Left renal cortex interstitium (tissue), 4 donors: ENCODE measurements at regions not wholly inside any gene's neighbourhood (a gene's known extent, or its start where the extent isn't known, plus 50 kb on each side); places are given as distances from the start of the nearest gene placed in this dataset.
"Not testable (repeated sequence)": the region's sequence is repeated elsewhere in the genome, so short reads cannot be mapped to it uniquely, and the experiment has no call there.

ENCODE experiments used
- DNase-seq, 4 donors: peaks; one replicate each; pipeline ENCODE4 v3.0.0-alpha.2; 2013; ENCODE audit warnings: low read depth in 4 of 4, low spot score in 2 of 4, missing footprints in 1 of 4

GRCh38 chr11:3514635-3515424 lies 127.0 kb downstream of the ART5 start:
- DNase-seq, result not testable (repeated sequence)

- DNase-seq, result not testable (repeated sequence)
Observed at GRCh38 chr11:3513311-3513710, 128.5 kb downstream of the ART5 start.

DNA sequence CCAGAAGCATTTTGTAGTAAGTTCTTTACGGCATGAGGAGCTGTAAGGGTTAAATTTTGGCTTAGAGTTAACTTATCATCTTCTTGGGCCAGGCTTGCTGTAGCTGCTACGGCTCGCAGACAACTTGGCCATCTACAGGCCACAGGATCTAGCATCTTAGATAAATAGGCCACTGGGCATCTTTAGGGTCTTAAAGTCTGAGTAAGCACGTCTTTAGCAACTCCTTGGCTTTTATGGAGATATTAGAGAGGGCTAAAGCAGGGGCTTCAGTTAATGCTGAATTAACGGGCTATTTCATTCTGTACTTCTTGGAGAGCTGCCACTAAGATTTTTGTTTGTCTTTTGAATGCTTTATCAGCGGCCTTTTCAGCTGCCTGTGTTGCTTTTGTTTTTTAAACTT lies 129.0 kb downstream of the ART5 start:
- DNase-seq, result not testable (repeated sequence)

DNA sequence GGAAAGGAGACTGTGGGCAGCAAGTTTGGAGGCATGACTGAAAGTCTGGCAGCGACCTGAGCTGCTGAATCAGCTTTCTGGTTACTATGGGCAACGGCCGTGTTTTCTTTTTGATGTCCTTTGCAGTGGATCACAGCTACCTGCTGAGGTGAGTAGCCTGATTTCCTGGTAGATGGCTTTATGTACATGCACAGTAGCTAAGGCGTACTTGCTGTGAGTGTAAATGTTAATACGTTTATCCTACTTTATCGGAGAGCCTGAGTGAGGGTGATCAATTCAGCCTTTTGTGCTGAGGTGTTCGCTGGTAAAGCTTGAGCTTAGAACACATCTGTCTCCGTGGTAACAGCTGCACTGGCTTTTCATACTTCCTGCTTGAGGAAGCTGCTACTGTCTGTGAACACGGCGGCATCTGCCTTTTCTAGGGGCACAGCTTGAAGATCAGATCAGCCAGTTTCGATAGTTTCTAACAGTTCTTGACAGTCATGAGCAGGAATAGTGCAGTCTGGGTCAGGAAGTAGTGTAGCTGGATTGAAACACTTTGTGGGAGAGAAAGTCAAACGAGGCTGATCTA lies 129.6 kb downstream of the ART5 start:
- DNase-seq, result not testable (repeated sequence)

DNA sequence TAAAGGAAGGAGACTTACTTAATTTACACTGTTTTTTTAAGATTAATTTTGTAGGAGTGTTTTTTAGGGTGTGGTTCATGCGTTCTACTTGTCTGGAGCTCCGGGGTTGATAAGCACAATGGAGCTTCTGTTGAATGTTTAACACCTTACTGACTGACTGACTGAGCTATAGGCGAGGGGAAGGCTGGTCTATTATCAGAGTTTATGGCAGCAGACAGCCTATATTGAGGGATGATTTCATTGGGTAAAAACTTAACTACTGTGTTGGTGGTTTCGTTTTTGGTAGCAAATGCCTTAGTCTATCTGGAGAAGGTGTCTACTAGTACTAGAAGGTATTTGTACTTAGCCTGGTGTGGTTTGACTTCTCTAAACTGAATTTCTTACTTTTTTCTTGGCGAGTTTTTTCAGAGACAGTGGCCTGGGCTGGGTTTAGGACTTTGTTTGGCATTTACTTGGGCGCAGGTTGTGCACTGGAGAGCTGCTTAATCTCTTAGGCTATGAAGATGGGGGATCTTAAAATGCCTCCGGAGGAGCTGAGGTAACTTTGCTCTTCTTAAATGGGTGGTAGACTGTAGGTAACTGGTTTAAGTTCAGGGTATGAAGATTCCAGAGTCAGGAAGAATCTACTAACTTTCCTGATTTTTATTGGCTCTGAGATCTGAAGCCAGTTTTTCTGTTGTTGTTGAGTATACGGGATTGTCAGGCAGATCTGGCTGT lies 130.2 kb downstream of the ART5 start:
- not testable (repeated sequence) for DNase-seq

DNA sequence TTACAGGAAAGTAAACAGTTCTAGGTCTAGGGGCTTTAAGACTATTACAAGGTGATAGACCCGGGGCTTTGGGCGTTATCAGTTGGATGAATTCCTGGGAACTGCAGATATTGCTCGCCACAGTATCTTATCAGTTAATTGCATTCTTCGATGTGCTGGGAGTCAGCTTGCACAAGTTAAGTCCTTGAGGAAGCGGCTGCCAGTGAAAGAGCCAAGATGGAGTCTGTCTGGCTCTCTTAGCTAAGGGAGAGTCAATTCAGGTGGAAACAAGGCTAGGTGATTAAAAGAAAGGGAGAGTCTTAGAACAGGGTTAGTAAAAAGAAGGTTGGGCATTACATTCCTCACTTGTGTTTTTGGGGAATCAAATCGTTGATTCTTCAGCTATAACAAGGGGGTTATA lies 130.6 kb upstream of the ZNF195 start:
- not testable (repeated sequence) for DNase-seq

DNA sequence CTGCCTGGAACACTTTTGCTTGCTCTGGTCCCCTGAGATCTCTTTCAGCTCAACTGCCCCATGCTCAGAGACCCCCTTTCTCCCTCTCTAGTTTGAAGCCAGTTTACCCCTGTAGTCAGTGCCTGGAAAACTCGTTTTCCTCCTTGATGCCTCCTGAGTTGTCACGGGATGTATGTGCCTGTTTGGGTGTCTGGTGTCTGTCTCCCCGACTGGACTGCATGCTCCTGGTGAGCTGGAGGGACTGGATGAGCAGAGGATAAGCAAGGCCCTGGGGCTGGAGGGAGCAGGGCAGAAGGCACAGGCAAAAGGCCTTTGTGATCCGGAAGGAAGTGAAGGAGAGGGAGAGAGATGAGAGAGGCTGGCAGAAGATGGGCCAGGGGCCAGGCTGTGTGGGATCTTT lies 120.3 kb upstream of the ZNF195 start:
- not testable (repeated sequence) for DNase-seq

DNA sequence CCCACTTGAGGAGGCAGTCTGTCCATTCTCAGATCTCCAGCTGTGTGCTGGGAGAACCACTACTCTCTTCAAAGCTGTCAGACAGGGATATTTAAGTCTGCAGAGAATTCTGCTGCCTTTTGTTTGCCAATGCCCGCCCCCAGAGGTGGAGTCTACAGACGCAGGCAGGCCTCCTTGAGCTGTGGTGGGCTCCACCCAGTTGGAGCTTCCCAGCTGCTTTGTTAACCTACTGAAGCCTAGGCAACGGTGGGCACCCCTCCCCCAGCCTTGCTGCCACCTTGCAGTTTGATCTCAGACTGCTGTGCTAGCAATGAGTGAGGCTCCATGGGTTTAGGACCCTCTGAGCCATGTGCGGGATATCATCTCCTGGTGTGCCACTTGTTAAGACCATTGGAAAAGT lies 119.4 kb upstream of the ZNF195 start:
- not testable (repeated sequence) for DNase-seq

GRCh38 chr11:3493152-3493551 lies 114.2 kb upstream of the ZNF195 start:
- DNase-seq, result not testable (repeated sequence)

DNA sequence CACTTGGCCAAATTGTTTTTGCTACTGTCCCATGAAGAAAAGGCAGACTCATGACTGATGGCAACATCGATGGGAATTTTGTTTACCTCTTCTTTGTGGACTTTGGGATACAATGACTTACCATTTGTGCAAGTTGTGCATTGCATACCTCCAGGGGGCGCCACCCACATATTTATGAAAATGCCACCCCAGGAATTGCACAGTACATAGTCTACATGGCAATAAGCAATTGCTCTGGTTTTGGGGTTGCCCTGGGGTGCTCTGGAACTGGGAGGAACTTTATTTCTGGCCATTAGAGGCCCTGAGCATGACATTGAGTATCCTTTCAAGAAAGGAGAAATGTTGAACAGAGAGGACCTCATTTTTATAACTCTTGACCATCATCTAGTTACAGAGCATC lies 109.1 kb upstream of the ZNF195 start:
- not testable (repeated sequence) for DNase-seq

DNA sequence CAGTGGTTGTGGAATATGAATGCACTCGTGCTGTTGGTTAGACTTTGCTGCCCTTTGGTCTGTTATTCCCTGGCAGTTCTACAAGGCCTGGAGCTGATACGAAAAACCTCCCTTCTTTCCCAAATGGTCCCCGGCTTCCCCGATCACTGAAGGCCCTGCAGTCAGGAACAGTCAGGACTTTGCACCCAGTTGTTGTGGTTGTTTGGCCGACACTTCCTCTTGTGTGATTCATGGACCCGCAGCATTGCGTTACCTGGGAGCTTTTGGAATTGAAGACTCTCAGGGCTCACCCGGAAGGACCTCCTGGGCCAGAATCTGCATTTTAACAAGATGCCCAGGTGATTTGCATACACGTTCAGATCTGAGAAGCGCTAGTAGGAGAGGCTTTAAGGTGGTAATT lies 106.8 kb upstream of the ZNF195 start:
- DNase-seq, result not testable (repeated sequence)

- peak in 2 of 4 donors; percentile 10 to 15 for DNase-seq
Observed at GRCh38 chr11:3476937-3477885, 98.3 kb upstream of the ZNF195 start.

DNA sequence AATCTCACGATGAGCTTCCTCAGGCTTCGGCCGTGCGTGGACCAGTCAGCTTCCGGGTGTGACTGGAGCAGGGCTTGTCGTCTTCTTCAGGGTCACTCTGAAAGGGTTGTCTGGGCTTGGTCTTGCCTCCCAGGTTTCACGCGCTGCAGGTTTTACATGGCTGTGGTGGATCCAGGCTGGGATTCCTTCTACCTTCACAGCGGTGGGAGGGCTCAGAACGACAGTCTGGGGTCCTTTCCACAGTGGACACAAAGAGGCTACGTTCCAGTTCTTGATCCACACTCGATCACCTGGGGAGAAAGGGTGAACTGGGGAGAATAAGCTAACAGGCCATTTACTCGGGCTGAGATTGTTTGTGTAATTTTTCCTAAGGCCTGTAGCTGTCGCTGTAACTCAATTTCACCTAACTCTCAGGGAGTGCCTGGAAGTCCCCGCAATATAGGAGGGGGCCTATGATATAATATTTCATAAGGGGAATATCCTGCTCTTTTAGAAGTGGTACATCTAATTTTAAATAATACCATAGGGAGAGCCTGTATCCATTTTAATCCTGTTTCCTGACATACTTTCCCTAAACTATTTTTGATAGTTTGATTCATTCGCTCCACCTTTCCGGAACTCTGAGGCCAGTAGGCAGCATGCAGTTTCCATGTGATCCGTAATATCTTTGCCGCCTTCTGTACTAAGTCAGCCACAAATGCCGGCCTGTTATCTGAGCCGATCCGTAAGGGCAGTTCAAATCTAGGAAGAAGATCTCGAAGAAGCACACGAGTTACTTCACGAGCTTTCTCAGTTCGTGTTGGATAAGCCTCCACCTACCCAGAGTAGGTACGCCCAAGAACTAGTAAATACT lies 97.4 kb upstream of the ZNF195 start:
- not testable (repeated sequence) for DNase-seq

DNA sequence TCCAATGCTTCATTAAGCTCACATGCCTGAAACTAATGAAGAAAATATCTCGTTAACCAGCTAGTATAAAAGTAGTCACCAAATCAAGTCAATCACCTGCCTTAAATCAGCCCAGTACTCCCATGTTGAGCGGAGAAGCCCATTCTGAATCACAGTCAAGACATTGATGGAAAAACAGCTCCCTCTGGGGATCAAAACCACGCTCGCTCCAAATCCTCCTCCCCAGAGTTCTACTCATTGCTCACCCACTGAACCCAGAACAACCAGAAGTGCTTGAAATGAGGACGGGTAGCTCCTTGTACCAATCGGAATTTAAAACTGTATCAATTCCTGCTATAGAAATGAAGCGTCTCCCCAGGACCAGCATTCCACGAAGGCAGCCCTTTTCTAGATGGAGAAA lies 90.0 kb upstream of the ZNF195 start:
- not testable (repeated sequence) for DNase-seq

DNA sequence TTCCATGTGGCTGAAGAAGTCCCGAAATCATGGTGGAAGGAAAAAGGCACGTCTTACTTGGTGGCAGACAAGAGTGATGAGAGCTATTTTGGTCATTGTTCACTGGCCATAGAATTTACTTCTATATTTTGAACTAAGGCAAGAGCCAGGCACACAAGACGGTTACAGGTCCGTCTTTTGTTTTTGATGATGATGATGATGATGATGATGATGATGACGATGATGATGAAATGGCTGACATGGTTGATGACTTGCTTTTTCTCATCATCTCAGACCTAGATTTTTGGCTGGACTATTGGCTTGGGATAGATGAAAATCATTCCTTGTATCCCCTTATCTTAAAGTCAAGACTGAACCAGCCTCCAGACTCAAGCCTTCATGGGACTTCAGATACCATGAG lies 88.7 kb upstream of the ZNF195 start:
- DNase-seq, result not testable (repeated sequence)

GRCh38 chr11:3455666-3456065 lies 76.7 kb upstream of the ZNF195 start:
- not testable (repeated sequence) for DNase-seq

DNA sequence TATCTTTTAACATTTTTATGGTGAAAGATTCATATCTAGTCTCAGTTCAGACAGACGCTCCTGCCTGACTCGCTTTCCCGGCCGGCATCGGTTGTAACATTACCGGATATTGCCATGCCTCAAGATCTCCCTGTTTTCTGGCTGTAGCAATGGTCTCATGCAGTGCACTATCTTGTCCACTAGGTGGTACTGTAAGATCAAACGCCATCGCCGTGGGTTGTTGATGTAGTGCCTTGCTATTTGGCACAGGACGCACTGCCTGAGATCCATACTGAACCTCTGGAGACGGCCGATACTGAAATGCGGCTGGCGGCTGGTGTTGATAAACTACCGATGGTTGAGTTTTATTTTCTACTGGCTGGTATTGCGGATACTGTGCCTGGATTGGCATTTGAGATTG lies 75.9 kb upstream of the ZNF195 start:
- DNase-seq, result peak in 2 of 4 donors; percentile 11 to 19

DNA sequence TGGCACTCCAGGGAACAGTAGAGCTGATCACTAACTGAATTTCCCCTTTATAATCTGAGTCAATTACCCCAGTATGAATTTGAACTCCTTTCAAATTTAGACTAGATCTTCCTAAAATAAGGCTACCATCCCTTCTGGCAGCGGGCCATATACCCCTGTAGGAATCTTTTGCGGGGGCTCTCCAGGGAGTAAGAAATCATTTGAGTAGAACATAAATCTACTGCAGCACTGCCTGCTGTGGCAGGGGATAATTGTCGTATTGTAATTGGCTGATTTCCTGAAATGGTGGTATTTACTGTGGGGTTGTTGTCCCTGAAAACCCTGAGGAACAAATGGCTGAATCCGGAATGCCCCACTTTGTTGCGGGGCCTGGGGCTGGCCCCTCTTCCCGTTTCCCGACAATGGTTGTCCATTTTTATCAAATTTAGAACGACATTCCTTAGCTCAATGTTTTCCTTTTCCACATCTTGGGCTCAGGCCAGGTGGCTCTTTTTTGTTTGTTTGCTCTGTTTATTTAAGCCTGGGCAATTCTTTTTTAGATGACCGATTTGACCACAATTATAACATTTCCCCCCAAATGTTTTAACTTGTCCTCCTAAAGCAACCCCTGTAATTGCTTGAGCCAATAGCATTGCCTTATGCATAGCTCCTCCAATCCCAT lies 74.8 kb upstream of the ZNF195 start:
- DNase-seq, result not testable (repeated sequence)

DNA sequence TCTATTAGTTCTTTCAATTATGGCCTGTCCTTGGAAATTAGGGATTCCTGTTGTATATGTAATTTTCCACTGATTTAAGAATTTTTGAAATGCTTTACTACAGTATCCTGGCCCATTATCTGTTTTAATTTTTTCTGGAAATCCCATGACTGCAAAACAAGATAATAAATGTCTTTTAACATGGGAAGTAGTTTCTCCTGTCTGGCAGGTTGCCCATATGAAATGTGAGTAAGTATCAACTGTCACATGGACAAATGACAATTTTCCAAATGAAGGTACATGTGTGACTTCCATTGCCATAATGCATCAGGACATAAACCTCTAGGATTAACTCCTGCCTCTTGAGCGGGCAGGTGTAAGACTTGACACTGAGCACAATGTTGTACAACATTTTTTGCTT lies 71.9 kb upstream of the ZNF195 start:
- DNase-seq, result not testable (repeated sequence)
